GM21381 (cell line): ENCODE measurements at regions not wholly inside any gene's neighbourhood (a gene's known extent, or its start where the extent isn't known, plus 50 kb on each side); places are given as distances from the start of the nearest gene placed in this dataset.
A peak's percentile ranks its signal among the peaks of the same experiment; 100 is the strongest.
"Not testable (repeated sequence)": the region's sequence is repeated elsewhere in the genome, so short reads cannot be mapped to it uniquely, and the experiment has no call there.

ENCODE experiments used
- ATAC-seq: cut with Tn5 transposase; IDR thresholded peaks from one replicate; pipeline ENCODE4 v1.9.1; 2021; ENCODE audit warnings: mild to moderate bottlenecking, moderate library complexity; ENCODE audit not compliant: unreplicated experiment

GRCh38 chr10:84698989-84699388 lies 370.6 kb downstream of the CCSER2 start:
- no peak for ATAC-seq

- ATAC-seq: no peak
These were observed 372.4 kb downstream of the CCSER2 start for GRCh38 chr10:84700668-84701369.

- no peak for ATAC-seq
These were observed 373.0 kb downstream of the CCSER2 start for GRCh38 chr10:84701370-84701720.

- ATAC-seq: no peak
These were observed 375.7 kb downstream of the CCSER2 start for GRCh38 chr10:84704101-84704500.

- ATAC-seq: no peak
These were observed 378.0 kb downstream of the CCSER2 start for GRCh38 chr10:84706431-84706830.

- ATAC-seq: no peak
These were observed 378.5 kb downstream of the CCSER2 start for GRCh38 chr10:84706875-84707274.

GRCh38 chr10:84715911-84716310 lies 387.5 kb downstream of the CCSER2 start:
- ATAC-seq: peak; percentile 81

- no peak for ATAC-seq
These were observed 390.7 kb downstream of the CCSER2 start for GRCh38 chr10:84718877-84719616.

GRCh38 chr10:84719687-84720086 lies 391.3 kb downstream of the CCSER2 start:
- ATAC-seq: no peak

- ATAC-seq: no peak
These were observed 399.0 kb downstream of the CCSER2 start for GRCh38 chr10:84727398-84727797.

- ATAC-seq: not testable (repeated sequence)
These were observed 410.7 kb downstream of the CCSER2 start for GRCh38 chr10:84739126-84739525.

- no peak for ATAC-seq
These were observed 411.3 kb downstream of the CCSER2 start for GRCh38 chr10:84739641-84740040.

GRCh38 chr10:84743483-84743882 lies 415.1 kb downstream of the CCSER2 start:
- ATAC-seq: no peak

GRCh38 chr10:84755311-84755710 lies 426.9 kb downstream of the CCSER2 start:
- ATAC-seq: no peak

GRCh38 chr10:84756653-84757052 lies 428.3 kb downstream of the CCSER2 start:
- not testable (repeated sequence) for ATAC-seq

GRCh38 chr10:84761994-84762614 lies 433.7 kb downstream of the CCSER2 start:
- not testable (repeated sequence) for ATAC-seq

GRCh38 chr10:84762754-84763394 lies 434.5 kb downstream of the CCSER2 start:
- no peak for ATAC-seq

- no peak for ATAC-seq
These were observed 435.6 kb downstream of the CCSER2 start for GRCh38 chr10:84763965-84764364.

- ATAC-seq: no peak
These were observed 436.7 kb downstream of the CCSER2 start for GRCh38 chr10:84765086-84765485.

GRCh38 chr10:84765656-84766055 lies 437.3 kb downstream of the CCSER2 start:
- no peak for ATAC-seq

- ATAC-seq: no peak
These were observed 438.5 kb downstream of the CCSER2 start for GRCh38 chr10:84766923-84767322.

GRCh38 chr10:84768132-84768531 lies 439.7 kb downstream of the CCSER2 start:
- ATAC-seq: no peak
